NT2/D1 (cell line): ENCODE measurements at regions not wholly inside any gene's neighbourhood (a gene's known extent, or its start where the extent isn't known, plus 50 kb on each side); places are given as distances from the start of the nearest gene placed in this dataset.

Experiments used
- DNase-seq: peaks from one replicate; pipeline ENCODE4 v3.0.0-alpha.2; 2011; ENCODE audit warnings: low read depth, low spot score
- H3K27me3 ChIP-seq: 2 replicates; pipeline ENCODE4 v1.6.0; 2011; ENCODE audit warnings: mild to moderate bottlenecking; ENCODE audit not compliant: insufficient read length, insufficient read depth
- H3K36me3 ChIP-seq: 2 replicates; pipeline ENCODE4 v1.6.1; 2011; ENCODE audit warnings: mild to moderate bottlenecking, low read length, mixed read lengths; ENCODE audit not compliant: insufficient read depth, insufficient read length
- H3K4me1 ChIP-seq: 2 replicates; pipeline ENCODE4 v1.5.1; 2011; ENCODE audit not compliant: insufficient read depth, insufficient read length
- H3K4me3 ChIP-seq: 2 replicates; pipeline ENCODE4 v1.5.1; 2011; ENCODE audit warnings: low read depth; ENCODE audit not compliant: insufficient read length
- H3K9ac ChIP-seq: 2 replicates; pipeline ENCODE4 v1.6.0; 2011; ENCODE audit warnings: low read depth; ENCODE audit not compliant: insufficient read length
- H3K9me3 ChIP-seq: 2 replicates; pipeline ENCODE4 v1.5.1; 2011; ENCODE audit warnings: mild to moderate bottlenecking, low read length; ENCODE audit not compliant: insufficient read depth
- SUZ12 ChIP-seq: IDR thresholded peaks from 2 replicates; pipeline ENCODE4 v1.6.1; 2011; ENCODE audit not compliant: insufficient read length, insufficient read depth; ENCODE audit errors: extremely low read depth
- YY1 ChIP-seq: IDR thresholded peaks from 2 replicates; pipeline ENCODE4 v1.6.1; 2011; ENCODE audit not compliant: insufficient read length, insufficient read depth
- ZNF274 ChIP-seq: IDR thresholded peaks from 2 replicates; pipeline ENCODE4 v1.6.1; 2011; ENCODE audit warnings: mild to moderate bottlenecking, low read depth, low read length

GRCh38 chr1:5747426-5748285 lies 244.6 kb downstream of the NPHP4 start:
- no peaks in the 10 kb centered on the region for H3K36me3 ChIP-seq
- no peak overlapping the region for H3K9ac ChIP-seq
- peaks cover 5% of the 10 kb centered on the region; the same call in 1 of the 2 replicates for H3K9me3 ChIP-seq
- DNase-seq = no peak
- H3K4me1 ChIP-seq = peaks cover 9% of the 10 kb centered on the region
- H3K27me3 ChIP-seq = no peaks in the 10 kb centered on the region
- TF ChIP-seq ZNF274 (no peak), YY1 (no peak), SUZ12 (no peak)
- no peak overlapping the region for H3K4me3 ChIP-seq

GRCh38 chr1:5746611-5747425 lies 245.4 kb downstream of the NPHP4 start:
- peaks cover 6% of the 10 kb centered on the region for H3K4me1 ChIP-seq
- no peak overlapping the region for H3K9ac ChIP-seq
- peaks cover 8% of the 10 kb centered on the region; the same call in 1 of the 2 replicates for H3K9me3 ChIP-seq
- no peaks in the 10 kb centered on the region for H3K36me3 ChIP-seq
- no peaks in the 10 kb centered on the region for H3K27me3 ChIP-seq
- no peak overlapping the region for H3K4me3 ChIP-seq
- TF ChIP-seq ZNF274 = no peak
- no peak for TF ChIP-seq YY1
- TF ChIP-seq SUZ12 = no peak
- no peak for DNase-seq

- Histone ChIP-seq H3K27me3 (no peaks in the 10 kb centered on the region), H3K4me1 (peaks cover 3% of the 10 kb centered on the region), H3K9ac (peak overlapping the region; percentile 3), H3K9me3 (peaks cover 14% of the 10 kb centered on the region; the same call in 1 of the 2 replicates), H3K36me3 (no peaks in the 10 kb centered on the region), H3K4me3 (no peak overlapping the region)
- no peak for TF ChIP-seq SUZ12
- TF ChIP-seq YY1 = no peak
- TF ChIP-seq ZNF274 = no peak
- DNase-seq = peak; percentile 71
Measured at GRCh38 chr1:5745800-5746610, 246.2 kb downstream of the NPHP4 start.

GRCh38 chr1:5744911-5745799 lies 247.1 kb downstream of the NPHP4 start:
- H3K36me3 ChIP-seq = no peaks in the 10 kb centered on the region
- no peak overlapping the region for H3K4me3 ChIP-seq
- no peak overlapping the region for H3K9ac ChIP-seq
- TF ChIP-seq YY1 (no peak), SUZ12 (no peak), ZNF274 (no peak)
- peaks cover 16% of the 10 kb centered on the region; the same call in 1 of the 2 replicates for H3K9me3 ChIP-seq
- DNase-seq = no peak
- H3K27me3 ChIP-seq = no peaks in the 10 kb centered on the region
- H3K4me1 ChIP-seq = no peaks in the 10 kb centered on the region

- no peaks in the 10 kb centered on the region for H3K4me1 ChIP-seq
- H3K4me3 ChIP-seq = no peak overlapping the region
- H3K9me3 ChIP-seq = peaks cover 16% of the 10 kb centered on the region; the same call in 1 of the 2 replicates
- H3K27me3 ChIP-seq = no peaks in the 10 kb centered on the region
- no peak for DNase-seq
- H3K36me3 ChIP-seq = no peaks in the 10 kb centered on the region
- no peak for TF ChIP-seq SUZ12
- no peak for TF ChIP-seq YY1
- no peak for TF ChIP-seq ZNF274
- no peak overlapping the region for H3K9ac ChIP-seq
Measured at GRCh38 chr1:5744341-5744740, 247.9 kb downstream of the NPHP4 start.

GRCh38 chr1:5743435-5744095 lies 248.7 kb downstream of the NPHP4 start:
- Histone ChIP-seq H3K4me3 (no peak overlapping the region), H3K9me3 (peaks cover 16% of the 10 kb centered on the region; the same call in 1 of the 2 replicates), H3K36me3 (no peaks in the 10 kb centered on the region), H3K4me1 (no peaks in the 10 kb centered on the region), H3K9ac (no peak overlapping the region), H3K27me3 (no peaks in the 10 kb centered on the region)
- TF ChIP-seq YY1 (no peak), ZNF274 (no peak), SUZ12 (no peak)
- no peak for DNase-seq
